LoVo (cell line): ENCODE measurements at regions not wholly inside any gene's neighbourhood (a gene's known extent, or its start where the extent isn't known, plus 50 kb on each side); places are given as distances from the start of the nearest gene placed in this dataset.
"Not testable (repeated sequence)": the region's sequence is repeated elsewhere in the genome, so short reads cannot be mapped to it uniquely, and the experiment has no call there.

ENCODE experiments used
- DNase-seq: peaks from one replicate; pipeline ENCODE4 v3.0.0-alpha.2; 2016; ENCODE audit warnings: low spot score

DNA sequence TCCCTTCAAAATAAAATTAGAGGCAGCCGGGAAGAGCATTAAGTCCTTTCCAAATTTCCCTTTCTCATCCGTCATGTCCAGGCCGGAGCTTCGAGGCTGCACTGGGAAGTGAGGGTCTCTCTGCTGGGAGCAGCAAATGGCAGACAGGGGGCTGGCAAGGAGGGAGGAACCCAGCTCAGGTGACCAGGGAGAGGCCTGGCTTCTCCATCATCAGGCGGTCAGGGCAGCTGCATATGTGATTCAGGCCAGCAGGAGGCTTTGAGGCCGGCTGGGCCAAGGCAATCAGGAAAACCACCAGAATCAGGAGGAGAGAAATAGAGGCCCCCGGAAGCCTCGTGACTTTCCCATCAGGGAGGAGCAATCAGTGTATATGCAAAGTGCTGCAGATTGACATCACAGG lies 85.0 kb upstream of the RPL38 start:
- DNase-seq, result no peak

DNA sequence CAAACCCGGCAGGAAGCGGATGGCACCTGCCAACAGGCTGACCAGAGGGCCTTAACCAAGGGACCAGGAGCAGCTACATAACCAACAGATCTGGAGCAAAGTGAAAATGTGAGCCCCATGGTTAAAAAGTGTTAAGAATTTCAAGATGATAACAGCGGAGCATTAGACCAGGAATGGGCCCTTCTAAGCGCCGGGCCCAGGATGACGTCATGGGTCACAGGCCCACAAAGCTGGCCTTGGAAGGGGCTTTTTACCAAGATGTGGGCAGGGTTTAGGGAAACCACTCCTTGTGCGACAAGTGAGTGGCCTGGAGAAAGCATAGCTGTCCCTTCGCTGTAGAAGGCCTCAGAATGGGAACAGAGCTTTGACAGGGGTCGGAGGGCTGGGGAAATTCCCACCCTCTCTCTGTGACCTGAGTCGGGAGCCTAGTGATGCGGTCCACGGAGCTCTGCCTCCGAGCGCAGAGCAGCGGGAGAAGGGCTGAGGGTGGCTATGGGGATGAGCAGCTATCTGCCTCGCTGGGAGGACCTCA lies 84.4 kb upstream of the RPL38 start:
- DNase-seq, result no peak

DNA sequence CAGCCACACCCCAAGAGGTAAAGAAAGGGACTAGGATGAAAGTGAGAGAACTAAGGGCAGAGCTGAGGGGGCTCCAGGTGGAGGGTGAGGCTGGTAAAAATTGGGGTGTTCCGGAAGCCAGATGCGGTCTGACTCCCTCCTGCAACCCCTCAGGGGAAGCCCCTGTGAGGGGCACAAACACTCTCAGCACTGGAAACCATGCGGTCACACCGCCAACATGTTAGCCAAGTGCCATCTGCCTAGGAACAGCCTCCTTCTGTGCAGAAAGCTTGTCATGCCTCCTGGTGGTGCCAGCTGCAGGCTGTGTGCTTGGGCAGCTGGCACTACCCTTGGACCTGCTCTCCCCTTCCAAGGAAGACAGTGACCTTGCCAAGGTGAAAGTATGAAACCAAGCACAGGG lies 83.5 kb upstream of the RPL38 start:
- DNase-seq, result no peak

DNA sequence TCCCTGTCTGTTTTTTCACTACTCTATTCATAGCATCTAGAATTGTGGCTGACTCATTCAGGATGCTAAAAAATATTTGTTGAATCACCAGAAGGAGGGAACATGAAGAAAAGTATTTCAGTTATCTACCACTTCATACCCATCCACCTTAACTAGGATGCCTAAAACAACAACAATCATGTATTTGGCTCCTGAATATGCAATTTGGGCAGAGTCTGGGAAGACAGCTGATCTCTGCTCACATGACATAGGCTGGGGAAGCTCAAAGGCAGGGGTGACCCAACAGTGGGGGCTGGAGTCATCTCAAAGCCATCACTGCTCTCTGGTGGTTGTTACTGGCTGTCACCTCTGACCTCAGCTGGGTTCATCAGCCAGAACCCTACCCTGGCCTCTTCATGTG lies 80.1 kb upstream of the RPL38 start:
- no peak for DNase-seq

DNA sequence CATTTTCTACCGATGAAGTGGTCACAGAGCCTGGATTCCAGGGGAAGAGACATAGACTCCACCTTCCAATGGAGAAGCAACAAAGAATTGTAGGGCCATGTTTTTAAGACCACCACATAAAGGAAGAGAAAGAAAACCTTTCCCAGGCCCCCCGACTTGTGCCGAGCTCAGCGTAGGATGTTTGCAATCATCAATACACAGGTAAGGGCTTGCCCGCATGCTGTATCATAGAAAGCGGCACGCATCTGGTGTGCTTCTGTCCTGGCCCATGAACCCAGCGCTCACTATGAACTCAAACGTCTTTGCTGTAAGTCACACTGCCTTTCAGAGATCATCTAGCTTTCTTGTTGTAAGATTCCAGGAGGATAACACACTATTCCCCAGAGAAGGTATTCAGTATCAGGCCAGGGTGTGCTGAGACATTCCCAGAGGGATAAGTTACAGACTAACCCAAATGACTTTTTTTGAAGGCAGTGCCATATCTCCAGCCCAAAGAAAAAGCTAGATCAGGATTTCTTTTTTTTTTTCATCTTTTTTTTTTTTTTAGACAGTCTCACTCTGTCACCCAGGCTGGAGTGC lies 79.5 kb upstream of the RPL38 start:
- DNase-seq, result no peak

DNA sequence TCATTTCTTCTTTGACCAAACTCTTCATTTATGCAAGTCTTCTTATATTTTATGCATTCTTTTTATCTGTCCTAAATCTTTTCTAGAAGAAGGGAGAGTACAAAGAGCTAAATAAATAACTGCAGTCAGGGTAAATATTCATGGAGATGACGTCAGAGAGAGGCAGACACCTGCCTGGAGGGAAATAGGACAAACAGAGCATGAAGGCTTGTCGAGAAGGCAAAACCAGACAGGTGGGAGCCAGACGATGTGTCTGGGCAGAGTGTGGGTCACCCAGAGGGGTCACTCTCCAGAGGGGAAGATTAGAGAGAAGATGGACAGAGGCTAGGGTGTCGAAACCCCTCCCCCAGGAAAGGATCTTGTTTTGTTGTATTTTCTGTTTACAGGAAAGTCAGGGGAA lies 78.3 kb upstream of the RPL38 start:
- DNase-seq, result no peak

DNA sequence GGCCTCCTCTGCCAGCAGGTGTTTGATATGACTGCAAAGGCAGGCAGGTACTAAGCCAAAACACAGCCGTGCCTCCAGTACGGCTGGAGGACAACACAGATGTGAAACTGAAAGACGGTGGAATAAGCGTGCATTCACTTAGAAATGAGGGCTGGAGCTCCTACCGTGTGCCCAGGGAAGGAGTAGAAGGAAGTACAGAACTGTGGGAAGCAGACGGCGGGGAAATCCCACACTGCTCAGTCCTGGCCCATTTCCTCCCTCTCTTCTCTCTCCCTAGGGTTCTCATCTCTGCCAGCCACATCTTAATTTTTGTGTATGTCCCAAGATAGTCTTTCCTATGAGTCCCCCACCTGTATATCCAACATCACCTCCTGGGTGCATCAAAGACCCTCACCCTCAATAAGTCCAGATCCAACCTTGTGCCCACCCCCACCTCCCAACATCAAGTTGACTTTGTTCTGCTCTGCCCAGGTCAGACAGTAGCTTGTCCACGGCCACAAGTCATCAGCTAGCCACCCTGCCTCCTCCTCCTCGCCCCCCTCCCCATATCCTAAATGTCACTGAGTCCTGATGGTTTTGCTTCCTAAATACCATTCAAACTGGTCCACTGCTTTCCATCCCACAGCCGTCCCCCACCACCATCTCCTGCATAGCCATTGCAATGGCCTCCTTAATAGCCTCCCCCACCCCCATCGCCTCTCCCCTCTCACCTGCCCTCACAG lies 77.1 kb upstream of the RPL38 start:
- DNase-seq, result no peak

DNA sequence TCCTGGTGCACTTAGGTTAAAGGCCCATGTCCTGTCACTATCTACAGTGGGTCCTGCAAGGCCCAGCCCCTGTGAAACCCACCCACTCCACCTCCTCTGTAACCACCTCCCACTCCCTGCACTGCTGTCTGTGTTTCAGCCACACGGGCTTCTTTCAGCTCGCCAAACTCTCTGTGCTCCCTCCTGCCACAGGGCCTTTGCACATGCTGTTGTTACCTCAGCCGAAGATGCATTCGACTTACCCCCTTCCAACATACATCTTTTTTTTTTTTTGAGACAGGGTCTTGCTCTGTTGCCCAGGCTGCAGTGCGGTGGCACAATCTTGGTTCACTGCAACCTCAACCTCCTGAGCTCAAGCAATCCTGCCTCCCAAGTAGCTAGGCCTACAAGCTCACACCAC lies 76.5 kb upstream of the RPL38 start:
- DNase-seq, result no peak

DNA sequence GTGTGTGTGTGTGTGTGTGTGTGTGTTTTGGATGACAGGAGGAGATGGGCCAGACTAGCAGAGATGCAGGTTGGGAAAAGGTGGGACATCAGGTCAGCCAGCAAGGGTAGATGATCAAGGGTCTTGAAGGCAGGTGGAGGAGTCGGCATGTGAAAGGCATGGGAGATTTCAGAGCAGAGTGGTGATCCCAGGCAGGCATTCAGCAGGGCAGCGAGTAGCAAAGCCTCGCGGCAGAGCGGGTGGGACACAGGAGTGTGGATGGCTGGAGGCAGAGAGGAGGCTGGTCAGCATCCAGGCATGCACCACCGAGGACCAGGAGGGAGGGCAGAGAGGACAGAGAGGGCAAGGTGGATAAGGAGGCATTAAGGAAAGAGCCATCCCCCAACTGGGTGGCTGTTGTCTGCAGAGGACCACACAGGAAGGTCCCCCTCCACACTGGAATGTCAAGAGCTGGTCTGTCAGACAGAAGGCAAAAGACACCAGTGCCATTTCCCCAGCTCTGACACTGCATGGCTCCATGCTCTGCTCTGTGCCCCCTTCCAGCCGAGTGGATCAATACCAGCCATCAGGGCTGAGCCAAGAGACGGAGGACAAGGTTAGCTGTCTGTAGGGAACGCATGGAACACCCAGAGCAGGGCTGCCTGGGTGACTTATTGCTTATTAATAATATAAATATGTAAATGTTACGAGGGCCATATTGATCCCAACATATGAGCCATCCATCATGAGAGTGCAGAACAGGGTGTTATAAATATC lies 74.8 kb upstream of the RPL38 start:
- no peak for DNase-seq

DNA sequence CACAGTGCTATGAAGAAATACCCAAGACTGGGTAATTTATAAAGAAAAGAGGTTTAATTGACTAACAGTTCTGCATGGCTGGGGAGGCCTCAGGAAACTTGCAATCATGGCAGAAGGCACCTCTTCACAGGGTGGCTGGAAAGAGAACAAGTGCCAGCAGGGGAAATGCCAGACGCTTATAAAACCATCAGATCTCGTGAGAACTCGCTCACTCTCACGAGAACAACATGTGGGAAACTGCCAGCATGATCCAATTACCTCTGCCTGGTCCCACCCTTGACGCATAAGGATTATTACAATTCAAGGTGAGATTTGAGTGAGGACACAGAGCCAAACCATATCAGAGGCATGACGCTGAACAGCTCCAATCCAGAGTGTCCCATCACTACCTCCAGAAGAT lies 73.7 kb upstream of the RPL38 start:
- not testable (repeated sequence) for DNase-seq

DNA sequence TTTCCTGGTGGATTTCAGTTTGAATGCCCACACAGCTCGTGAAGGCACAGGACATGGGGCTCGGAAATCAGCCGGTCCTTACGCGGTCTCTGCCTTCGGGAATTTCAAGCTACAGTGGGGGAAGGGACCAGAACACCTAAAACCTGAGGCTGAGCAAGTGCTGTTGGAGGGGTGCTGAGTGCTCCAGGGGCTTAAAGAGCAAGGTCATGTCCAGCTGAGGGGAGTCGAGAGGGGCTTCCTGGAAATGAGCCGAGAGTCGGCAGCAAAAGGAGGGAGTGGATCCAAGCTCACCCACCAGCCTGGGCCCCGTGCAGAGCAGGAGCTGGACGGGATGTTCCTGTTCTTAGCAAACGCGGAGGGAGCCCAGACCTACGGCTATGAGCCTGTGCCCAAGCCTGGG lies 73.2 kb upstream of the RPL38 start:
- no peak for DNase-seq

DNA sequence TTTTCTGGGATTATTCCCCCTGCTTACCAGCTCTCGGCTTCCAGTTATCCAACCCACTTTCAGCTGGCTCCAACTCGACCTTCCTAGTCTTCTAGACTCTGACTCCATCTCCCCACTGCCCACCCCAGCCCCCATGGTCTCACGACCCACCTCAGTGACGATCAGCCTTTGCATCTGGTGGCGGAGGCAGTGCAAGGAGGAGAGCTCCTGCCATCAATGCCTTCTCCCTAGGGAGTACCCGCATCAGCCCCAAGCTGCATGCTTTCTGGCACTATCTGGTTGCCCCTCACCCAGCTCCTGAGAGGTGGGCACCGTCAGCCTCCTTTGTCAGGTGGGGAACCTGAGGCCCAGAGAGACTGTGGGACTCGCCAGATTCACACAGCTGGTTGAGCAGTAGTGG lies 72.6 kb upstream of the RPL38 start:
- DNase-seq, result no peak

DNA sequence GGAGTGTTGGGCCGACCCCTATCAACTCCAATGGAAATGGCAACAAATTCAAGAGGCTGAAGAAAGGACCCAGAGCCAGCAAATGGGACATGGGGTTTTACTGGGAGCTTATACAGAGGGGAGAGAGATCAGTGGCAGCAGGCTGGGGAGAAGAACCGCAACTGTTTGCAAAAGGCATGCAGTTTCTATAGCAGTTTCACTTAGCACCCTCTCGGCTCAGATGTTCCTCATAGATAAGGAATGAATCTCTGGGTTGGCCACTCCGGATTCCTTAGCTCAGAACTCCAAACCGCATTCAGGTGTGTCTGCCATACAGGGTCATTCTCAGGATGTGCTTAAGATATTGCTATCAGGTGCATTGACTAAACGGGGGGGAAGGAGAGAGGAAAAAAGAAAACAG lies 71.1 kb upstream of the RPL38 start:
- no peak for DNase-seq

DNA sequence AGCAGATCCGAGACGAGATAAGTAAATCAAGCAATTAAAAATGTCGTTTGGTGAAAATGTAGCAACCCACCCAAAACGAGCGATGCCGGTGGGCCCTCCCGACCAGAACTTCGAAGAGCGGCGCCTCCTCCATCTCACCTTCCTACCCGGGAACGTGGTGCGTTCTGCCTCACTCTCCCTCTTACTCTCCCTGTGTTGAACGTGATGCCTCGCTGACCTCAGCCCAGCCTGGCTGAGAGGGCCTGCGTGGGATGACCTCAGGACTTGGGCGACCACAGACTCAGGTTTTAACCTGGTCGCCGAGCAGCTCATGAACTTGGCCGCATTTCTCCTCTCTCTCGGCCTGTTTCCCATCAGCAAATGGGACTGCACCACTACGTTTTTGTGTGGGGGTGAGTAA lies 69.7 kb upstream of the RPL38 start:
- DNase-seq, result no peak

DNA sequence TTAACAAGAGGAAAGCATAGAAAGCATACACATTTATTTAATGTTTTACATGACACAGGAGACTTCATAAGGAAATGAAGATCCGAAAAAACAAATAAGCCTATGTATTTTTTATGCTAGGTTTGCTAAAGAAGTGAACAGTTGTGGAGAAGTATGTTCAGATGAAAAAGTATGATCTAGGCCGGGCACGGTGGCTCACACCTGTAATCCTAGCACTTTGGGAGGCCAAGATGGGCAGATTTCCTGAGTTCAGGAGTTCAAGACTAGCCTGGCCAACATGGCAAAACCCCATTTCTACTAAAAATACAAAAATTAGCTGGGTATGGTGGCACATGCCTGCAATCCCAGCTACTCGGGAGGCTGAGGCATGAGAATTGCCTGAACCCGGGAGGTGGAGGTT lies 69.2 kb upstream of the RPL38 start:
- DNase-seq, result not testable (repeated sequence)

DNA sequence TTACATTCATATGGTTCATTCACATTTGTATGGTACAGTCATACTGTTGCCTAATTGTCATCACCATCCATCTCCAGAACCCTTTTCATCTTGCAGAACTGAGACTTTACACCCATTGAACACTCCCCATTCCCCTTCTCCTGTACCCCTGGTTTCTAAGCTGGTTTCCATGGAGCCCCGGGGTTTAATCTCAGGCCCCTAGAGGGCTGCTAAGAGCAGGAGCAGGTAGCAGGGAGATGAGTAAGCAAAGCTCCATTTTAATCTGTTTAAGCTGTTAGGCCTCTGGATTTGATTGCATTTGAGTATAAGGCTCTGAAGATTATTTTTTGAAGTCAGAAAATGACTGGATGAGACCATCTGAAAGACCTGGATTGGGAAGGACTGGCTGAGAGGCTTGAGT lies 68.5 kb upstream of the RPL38 start:
- no peak for DNase-seq

DNA sequence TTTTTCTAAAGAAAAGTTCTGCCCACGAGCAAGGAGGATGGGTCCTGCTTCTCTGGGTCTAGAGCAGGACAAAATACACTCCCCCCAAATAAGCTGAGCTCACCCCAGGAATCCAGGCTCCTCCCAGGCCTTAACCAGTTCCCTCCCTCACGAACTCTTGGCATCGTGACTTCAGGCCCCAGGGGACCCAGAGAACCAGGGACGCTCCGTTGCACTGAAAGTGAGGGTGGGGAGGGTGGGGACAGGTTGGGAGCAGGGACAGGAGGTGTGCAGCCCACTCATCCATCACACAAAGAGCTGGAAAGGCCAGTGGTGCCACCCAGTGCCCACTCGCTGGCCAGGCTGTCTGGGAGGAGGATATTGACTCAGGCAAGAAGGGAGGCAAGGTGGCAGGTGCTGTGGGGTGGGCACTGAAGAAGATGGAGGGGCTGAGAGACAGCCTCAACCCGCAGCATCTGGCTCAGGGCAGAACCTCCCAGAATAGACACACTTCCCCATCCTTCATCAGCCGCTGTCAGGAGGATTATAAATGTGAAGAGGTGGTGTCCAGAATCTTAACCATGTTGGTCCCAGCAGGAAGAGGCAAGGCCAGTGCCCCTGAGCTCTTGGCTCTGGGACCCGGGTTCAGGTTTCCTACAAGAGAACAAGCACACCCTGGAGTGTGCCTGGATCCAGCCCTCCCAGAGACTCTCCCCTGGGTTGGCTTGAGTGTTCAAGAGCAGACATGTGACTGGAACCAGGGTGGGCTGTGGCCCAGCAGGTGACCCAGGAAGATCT lies 67.9 kb upstream of the RPL38 start:
- DNase-seq, result no peak

DNA sequence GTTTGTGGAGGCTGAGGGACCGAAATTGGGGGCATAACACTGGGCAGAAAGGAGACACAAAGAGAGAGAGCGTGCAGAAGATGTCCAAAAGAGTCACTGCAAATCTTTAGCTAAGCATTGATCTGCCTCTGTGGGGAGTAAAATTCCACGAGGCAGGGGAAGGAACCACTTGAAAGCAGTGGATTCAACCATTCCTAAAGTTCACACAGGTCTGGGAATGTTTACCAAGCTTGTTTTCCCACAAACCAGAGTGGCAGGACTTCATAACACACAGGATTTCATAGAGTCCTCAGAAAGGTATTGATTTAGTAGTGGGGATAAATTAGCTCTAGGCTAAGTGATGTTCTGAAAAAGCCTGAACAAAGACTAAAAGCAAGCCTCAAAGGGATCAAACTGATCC lies 66.1 kb upstream of the RPL38 start:
- DNase-seq, result no peak

DNA sequence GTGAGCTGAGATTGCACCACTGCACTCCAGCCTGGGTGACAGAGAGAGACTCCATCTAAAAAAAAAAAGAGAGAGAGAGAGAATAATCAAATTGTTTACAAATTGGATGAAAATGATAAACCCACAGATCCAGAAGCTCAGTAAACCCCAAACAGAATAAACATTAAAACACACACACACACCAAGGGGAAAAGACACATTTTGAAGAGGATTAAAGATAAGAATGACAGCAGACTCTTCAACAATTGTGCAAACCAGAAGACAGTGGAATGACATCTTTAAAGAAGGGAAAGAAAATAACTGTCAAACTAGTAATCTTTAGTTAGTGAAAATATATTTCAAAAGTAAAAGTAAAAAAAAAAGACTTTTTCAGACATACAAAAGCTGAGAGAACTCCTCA lies 64.4 kb upstream of the RPL38 start:
- no peak for DNase-seq

DNA sequence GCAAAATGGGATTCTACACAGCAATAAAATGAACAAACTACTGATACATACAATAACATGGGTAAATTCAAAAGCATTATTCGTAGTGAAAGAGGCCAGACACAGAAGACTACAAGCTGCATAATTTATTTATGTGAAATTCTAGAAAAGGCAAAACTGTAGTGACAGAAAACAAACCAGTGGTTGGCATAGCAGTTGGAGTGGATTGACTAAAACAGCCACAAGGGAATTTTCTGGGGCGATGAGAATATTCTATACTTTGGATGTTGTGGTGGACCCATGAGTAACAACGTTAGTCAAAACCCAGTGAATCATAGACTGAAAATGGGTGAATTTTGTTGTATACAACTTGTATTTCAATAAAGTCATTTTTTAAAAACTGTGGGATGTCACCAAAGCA lies 63.2 kb upstream of the RPL38 start:
- no peak for DNase-seq

DNA sequence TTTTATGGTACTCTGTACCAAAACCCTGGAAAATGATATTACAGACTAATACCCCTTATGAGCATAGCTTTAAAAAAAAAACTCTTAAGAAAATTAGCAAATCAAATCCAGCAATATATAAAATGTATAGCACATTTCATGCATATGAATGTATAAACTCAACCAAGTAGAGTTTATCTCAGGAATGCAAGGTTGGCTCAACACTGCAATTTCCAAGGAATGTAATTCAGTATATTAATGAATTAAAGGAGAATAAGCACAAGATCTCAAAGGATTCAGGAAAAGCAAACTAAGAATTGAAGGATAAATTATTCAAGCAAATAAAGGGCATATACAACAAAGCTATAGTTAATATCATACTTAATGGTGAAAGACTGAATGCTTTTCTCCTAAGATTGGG lies 61.9 kb upstream of the RPL38 start:
- no peak for DNase-seq

DNA sequence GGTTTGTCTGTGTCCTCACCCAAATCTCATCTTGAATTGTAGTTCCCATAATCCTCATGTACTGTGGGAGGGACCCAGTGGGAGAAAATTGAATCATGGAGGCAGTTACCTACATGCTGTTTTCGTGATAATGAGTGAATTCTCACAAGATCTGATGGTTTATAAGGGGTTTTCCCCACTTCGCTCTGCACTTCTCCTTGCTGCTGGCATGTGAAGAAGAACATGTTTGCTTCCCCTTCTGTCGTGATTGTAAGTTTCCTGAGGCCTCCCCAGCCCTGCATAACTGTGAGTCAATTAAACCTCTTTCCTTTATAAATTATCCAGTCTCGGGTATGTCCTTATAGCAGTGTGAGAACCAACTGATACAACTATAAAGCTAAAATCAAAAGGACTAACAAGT lies 60.2 kb upstream of the RPL38 start:
- not testable (repeated sequence) for DNase-seq

DNA sequence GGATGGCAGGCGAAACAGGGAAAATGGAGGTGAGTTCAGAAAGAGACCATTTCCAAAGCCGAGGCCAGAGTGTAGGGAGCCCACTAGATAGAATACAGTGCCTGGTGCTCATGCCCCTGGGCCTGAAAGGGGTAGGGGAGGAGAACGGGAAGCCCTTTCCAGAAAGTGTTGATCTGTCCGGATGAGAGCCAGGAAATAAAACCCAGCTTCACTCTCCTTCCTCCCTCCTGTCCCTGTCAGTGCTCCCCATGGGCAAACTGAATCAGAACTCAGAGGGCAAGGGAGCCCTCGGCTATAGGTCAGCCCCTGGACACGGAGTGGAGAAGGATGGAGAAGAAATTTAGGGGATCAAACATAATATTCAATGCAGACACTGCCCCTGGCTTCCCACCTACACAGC lies 57.7 kb upstream of the RPL38 start:
- no peak for DNase-seq
